Parathyroid adenoma (tissue), 2 donors: ENCODE measurements at regions not wholly inside any gene's neighbourhood (a gene's known extent, or its start where the extent isn't known, plus 50 kb on each side); places are given as distances from the start of the nearest gene placed in this dataset.

Experiments used
- H2AFZ ChIP-seq: fragments of 300-600 bp; sonication (generic); one replicate; pipeline ENCODE4 v1.7.0; 2017; ENCODE audit warnings: antibody characterized with exemption, mild to moderate bottlenecking
- H3K27ac ChIP-seq: fragments of 300-600 bp; sonication (generic); one replicate; pipeline ENCODE4 v1.7.0; 2017
- H3K27me3 ChIP-seq: fragments of 300-600 bp; sonication (generic); one replicate; pipeline ENCODE4 v1.7.0; 2017; ENCODE audit warnings: low read length; ENCODE audit not compliant: control insufficient read depth, insufficient read depth
- H3K36me3 ChIP-seq: fragments of 300-600 bp; sonication (generic); one replicate; pipeline ENCODE4 v1.7.0; 2017; ENCODE audit warnings: low read length; ENCODE audit not compliant: control insufficient read depth, insufficient read depth
- H3K4me1 ChIP-seq: fragments of 300-600 bp; sonication (generic); one replicate; pipeline ENCODE4 v1.7.0; 2017; ENCODE audit warnings: control low read depth
- H3K4me2 ChIP-seq: fragments of 300-600 bp; sonication (generic); one replicate; pipeline ENCODE4 v1.7.0; 2017; ENCODE audit warnings: low read length
- H3K4me3 ChIP-seq: fragments of 300-600 bp; sonication (generic); one replicate; pipeline ENCODE4 v1.7.0; 2017; ENCODE audit warnings: low read depth, low read length
- H3K79me2 ChIP-seq: fragments of 300-600 bp; sonication (generic); one replicate; pipeline ENCODE4 v1.7.0; 2017; ENCODE audit warnings: control low read depth
- H3K9ac ChIP-seq: fragments of 300-600 bp; sonication (generic); one replicate; pipeline ENCODE4 v1.7.0; 2017; ENCODE audit warnings: mild to moderate bottlenecking
- H3K9me3 ChIP-seq: fragments of 300-600 bp; sonication (generic); one replicate; pipeline ENCODE4 v1.7.0; 2017; ENCODE audit warnings: low read length; ENCODE audit not compliant: control insufficient read depth
- TF ChIP-seq, protein P1 (sequence below): fragments of 300-600 bp; sonication (generic); IDR thresholded peaks from one replicate; pipeline ENCODE4 v1.7.0; 2017; ENCODE audit warnings: antibody characterized with exemption, mild to moderate bottlenecking
- donor health status: primary hyperparathyroidism.

DNA sequence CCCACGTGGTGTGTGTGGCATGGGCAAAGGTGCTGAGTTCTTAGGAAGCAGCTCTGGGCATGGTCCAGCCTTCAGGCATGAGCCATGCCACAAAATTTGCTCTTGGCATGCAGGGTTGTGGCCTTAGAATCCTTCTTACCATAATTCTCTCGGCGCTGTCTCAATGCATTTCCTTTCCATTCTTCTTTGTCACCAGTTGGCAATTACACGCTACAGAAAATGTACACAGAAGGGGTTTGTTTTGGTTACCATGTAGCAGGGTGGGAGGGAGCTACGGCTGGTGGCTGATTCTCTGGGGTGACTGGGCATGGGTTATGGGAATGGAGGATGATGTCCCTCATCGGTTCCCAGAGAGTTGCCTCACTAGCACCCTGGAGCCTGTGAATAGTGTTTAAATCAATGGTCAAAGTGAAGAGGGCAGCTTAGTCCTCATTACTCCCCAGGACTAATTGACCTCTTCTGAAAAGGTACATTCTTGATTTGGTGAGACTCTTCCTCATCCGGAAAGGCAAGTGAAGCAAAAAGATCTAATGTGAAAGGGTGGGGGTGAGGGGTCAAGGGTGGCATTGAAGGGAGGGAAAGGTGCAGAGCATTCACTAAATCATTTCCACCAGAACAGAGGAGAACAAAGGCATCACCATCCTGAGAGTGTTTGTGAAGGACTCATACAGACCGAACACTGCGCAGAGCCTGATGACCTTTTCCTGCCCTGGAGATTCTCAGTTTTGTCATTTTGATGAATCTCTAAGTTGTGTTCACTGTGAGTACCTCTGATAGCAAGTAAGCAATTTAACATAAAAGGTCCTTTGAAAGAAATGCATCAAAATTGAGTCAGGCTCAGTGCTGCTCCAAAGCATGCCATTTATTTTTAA, 199.8 kb upstream of the SFRP2 start:
- Histone ChIP-seq H3K4me3 (no peak overlapping the region), H3K9ac (no peak overlapping the region), H3K79me2 (no peaks in the 10 kb centered on the region), H3K4me1 (no peaks in the 10 kb centered on the region), H3K27ac (no peak overlapping the region), H3K4me2 (no peak overlapping the region), H3K9me3 (no peaks in the 10 kb centered on the region), H2AFZ (no peak overlapping the region), H3K36me3 (no peaks in the 10 kb centered on the region), H3K27me3 (no peaks in the 10 kb centered on the region)
- TF ChIP-seq, protein P1, sequence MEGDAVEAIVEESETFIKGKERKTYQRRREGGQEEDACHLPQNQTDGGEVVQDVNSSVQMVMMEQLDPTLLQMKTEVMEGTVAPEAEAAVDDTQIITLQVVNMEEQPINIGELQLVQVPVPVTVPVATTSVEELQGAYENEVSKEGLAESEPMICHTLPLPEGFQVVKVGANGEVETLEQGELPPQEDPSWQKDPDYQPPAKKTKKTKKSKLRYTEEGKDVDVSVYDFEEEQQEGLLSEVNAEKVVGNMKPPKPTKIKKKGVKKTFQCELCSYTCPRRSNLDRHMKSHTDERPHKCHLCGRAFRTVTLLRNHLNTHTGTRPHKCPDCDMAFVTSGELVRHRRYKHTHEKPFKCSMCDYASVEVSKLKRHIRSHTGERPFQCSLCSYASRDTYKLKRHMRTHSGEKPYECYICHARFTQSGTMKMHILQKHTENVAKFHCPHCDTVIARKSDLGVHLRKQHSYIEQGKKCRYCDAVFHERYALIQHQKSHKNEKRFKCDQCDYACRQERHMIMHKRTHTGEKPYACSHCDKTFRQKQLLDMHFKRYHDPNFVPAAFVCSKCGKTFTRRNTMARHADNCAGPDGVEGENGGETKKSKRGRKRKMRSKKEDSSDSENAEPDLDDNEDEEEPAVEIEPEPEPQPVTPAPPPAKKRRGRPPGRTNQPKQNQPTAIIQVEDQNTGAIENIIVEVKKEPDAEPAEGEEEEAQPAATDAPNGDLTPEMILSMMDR = no peak

GRCh38 chr4:153987291-153987690, 198.4 kb upstream of the SFRP2 start:
- Histone ChIP-seq H3K9me3 (no peaks in the 10 kb centered on the region), H3K4me3 (no peak overlapping the region)
- TF ChIP-seq, protein P1 = no peak

GRCh38 chr4:153976954-153977353, 188.1 kb upstream of the SFRP2 start:
- Histone ChIP-seq H3K79me2 (no peaks in the 10 kb centered on the region), H3K9me3 (no peaks in the 10 kb centered on the region), H3K27me3 (no peaks in the 10 kb centered on the region), H3K4me2 (no peak overlapping the region), H3K27ac (no peak overlapping the region), H3K4me1 (no peaks in the 10 kb centered on the region), H3K36me3 (no peaks in the 10 kb centered on the region), H3K4me3 (no peak overlapping the region), H2AFZ (no peak overlapping the region), H3K9ac (no peak overlapping the region)
- TF ChIP-seq, protein P1 = no peak

More at GRCh38 chr4:153987291-153987690, 198.4 kb upstream of the SFRP2 start:
- H2AFZ ChIP-seq = no peak overlapping the region
- no peaks in the 10 kb centered on the region for H3K4me1 ChIP-seq
- no peaks in the 10 kb centered on the region for H3K36me3 ChIP-seq
- no peak overlapping the region for H3K9ac ChIP-seq
- no peak overlapping the region for H3K4me2 ChIP-seq
- no peaks in the 10 kb centered on the region for H3K79me2 ChIP-seq
- no peaks in the 10 kb centered on the region for H3K27me3 ChIP-seq
- H3K27ac ChIP-seq = no peak overlapping the region

DNA sequence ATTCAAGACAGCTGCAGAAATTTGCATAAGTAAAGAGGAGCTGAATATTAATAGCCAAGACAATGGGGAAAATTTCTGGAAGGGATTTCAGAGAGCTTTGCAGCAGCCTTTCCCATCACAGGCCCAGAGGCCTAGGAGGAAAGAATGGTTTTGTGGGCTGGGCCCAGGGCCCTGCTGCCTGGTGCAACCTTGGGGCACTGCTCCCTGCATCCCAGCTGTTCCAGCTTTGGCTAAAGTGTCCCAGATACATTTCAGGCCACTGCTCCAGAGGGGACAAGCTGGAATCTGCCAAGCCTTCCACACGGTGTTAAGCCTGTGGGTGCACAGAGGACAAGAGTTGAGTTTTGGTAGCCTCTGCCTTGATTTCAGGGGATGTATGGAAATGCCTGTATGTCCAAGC, 185.6 kb upstream of the SFRP2 start:
- Histone ChIP-seq H3K4me1 (no peaks in the 10 kb centered on the region), H3K4me3 (no peak overlapping the region), H3K79me2 (no peaks in the 10 kb centered on the region), H3K27ac (no peak overlapping the region), H2AFZ (no peak overlapping the region), H3K4me2 (no peak overlapping the region), H3K27me3 (no peaks in the 10 kb centered on the region), H3K9me3 (no peaks in the 10 kb centered on the region), H3K9ac (no peak overlapping the region), H3K36me3 (no peaks in the 10 kb centered on the region)
- TF ChIP-seq, protein P1 = no peak

DNA sequence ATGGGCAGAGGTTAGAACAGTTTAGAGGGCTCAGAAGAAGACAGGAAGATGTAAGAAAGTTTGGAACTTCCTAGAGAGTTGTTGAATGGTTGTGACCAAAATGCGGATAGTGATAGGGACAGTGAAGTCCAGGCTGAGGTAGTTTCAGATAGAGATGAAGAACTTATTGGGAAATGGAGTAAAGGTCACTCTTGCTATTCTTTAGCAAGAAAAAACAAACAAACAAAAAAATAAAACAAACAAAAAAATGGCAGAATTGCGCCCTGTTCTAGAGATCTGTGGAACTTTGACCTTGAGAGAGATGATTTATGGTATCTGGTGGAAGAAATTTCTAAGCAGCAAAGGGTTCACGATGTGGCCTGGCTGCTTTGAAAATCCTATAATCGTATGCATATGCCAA, 185.1 kb upstream of the SFRP2 start:
- H3K27ac ChIP-seq = no peak overlapping the region
- H3K4me3 ChIP-seq = no peak overlapping the region
- H3K9me3 ChIP-seq = no peaks in the 10 kb centered on the region
- no peaks in the 10 kb centered on the region for H3K36me3 ChIP-seq
- no peaks in the 10 kb centered on the region for H3K27me3 ChIP-seq
- no peak overlapping the region for H3K9ac ChIP-seq
- H3K4me1 ChIP-seq = no peaks in the 10 kb centered on the region
- no peaks in the 10 kb centered on the region for H3K79me2 ChIP-seq
- no peak overlapping the region for H2AFZ ChIP-seq
- TF ChIP-seq, protein P1 = no peak
- no peak overlapping the region for H3K4me2 ChIP-seq
